Fibroblast of pulmonary artery (primary cell): ENCODE measurements at regions not wholly inside any gene's neighbourhood (a gene's known extent, or its start where the extent isn't known, plus 50 kb on each side); places are given as distances from the start of the nearest gene placed in this dataset.

Experiments used
- DNase-seq: peaks from one replicate; pipeline ENCODE4 v3.0.0-alpha.2; 2010; ENCODE audit warnings: low read depth
- H3K4me3 ChIP-seq: replicated peaks from 2 replicates; pipeline ENCODE4 v1.5.1; 2011; ENCODE audit warnings: low read depth, mild to moderate bottlenecking, control low read depth, low read length, moderate library complexity
- CTCF ChIP-seq: IDR thresholded peaks from 2 replicates; pipeline ENCODE4 v1.5.1; 2011; ENCODE audit warnings: mild to moderate bottlenecking, control low read depth, low read length, inconsistent platforms; ENCODE audit errors: missing control alignments

- no peak for DNase-seq
- no peak for TF ChIP-seq CTCF
These were observed 72.0 kb upstream of the IGLL5 start for GRCh38 chr22:22815397-22816170.

GRCh38 chr22:22816171-22816514 lies 71.5 kb upstream of the IGLL5 start:
- TF ChIP-seq CTCF: no peak
- no peak overlapping the region for H3K4me3 ChIP-seq
- DNase-seq: no peak

More at GRCh38 chr22:22815397-22816170, 72.0 kb upstream of the IGLL5 start:
- H3K4me3 ChIP-seq: no peak overlapping the region

- DNase-seq: no peak
- no peak for TF ChIP-seq CTCF
These were observed 70.7 kb upstream of the IGLL5 start for GRCh38 chr22:22816766-22817410.

GRCh38 chr22:22817468-22818201 lies 70.0 kb upstream of the IGLL5 start:
- DNase-seq: no peak
- H3K4me3 ChIP-seq: no peak overlapping the region
- TF ChIP-seq CTCF: no peak

More at GRCh38 chr22:22816766-22817410, 70.7 kb upstream of the IGLL5 start:
- no peak overlapping the region for H3K4me3 ChIP-seq

GRCh38 chr22:22818202-22818538 lies 69.4 kb upstream of the IGLL5 start:
- no peak for TF ChIP-seq CTCF
- no peak overlapping the region for H3K4me3 ChIP-seq
- no peak for DNase-seq

- no peak for DNase-seq
- no peak for TF ChIP-seq CTCF
- H3K4me3 ChIP-seq: no peak overlapping the region
These were observed 68.5 kb upstream of the IGLL5 start for GRCh38 chr22:22818861-22819855.
